Esophagus squamous epithelium (tissue), 4 donors: ENCODE measurements at regions not wholly inside any gene's neighbourhood (a gene's known extent, or its start where the extent isn't known, plus 50 kb on each side); places are given as distances from the start of the nearest gene placed in this dataset.

Source experiments
- POLR2A ChIP-seq, 4 donors: fragments of 450-650 bp; IDR thresholded peaks; one replicate each; pipeline ENCODE4 v1.6.1; 2017; ENCODE audit warnings: antibody characterized with exemption in 4 of 4, mild to moderate bottlenecking in 4 of 4, moderate library complexity in 3 of 4
- TF ChIP-seq, protein P1 (sequence below), 6 experiments: fragments of 450-650 bp in 4 of 6; fragments of 200-600 bp in 2 of 6; sonication (generic) in 2 of 6; IDR thresholded peaks; one replicate each; pipeline ENCODE4 v1.5.1; 2016 to 2019; ENCODE audit warnings: antibody characterized with exemption in 6 of 6, mild to moderate bottlenecking in 4 of 6, moderate library complexity in 4 of 6

DNA sequence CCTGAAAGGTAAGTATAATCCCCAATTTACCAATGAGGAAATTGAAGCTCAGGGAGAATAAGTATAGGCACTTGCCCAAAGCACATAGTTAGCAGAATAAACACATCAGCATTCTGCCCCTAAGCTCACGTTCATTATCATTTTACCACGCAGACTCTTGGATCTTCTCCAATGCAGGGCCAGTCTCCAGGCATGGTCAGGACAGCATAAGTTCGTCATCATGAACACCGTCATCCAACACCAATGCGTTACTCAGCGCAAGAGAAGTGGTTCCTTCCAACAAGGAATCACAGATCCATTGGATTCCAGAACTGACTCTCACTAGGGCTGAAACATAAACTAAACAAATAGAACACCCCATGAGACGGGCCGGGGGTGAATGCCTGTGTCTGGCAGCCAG is 86.5 kb upstream of the GPM6B start:
- TF ChIP-seq, protein P1, sequence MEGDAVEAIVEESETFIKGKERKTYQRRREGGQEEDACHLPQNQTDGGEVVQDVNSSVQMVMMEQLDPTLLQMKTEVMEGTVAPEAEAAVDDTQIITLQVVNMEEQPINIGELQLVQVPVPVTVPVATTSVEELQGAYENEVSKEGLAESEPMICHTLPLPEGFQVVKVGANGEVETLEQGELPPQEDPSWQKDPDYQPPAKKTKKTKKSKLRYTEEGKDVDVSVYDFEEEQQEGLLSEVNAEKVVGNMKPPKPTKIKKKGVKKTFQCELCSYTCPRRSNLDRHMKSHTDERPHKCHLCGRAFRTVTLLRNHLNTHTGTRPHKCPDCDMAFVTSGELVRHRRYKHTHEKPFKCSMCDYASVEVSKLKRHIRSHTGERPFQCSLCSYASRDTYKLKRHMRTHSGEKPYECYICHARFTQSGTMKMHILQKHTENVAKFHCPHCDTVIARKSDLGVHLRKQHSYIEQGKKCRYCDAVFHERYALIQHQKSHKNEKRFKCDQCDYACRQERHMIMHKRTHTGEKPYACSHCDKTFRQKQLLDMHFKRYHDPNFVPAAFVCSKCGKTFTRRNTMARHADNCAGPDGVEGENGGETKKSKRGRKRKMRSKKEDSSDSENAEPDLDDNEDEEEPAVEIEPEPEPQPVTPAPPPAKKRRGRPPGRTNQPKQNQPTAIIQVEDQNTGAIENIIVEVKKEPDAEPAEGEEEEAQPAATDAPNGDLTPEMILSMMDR (IDR thresholded peaks at IDR 0.05), result no peak
- no peak for TF ChIP-seq POLR2A (IDR thresholded peaks at IDR 0.05)
